DMS153 (cell line): ENCODE measurements at regions not wholly inside any gene's neighbourhood (a gene's known extent, or its start where the extent isn't known, plus 50 kb on each side); places are given as distances from the start of the nearest gene placed in this dataset.

ENCODE experiments used
- DNase-seq: peaks from one replicate; lab custom pipeline; 2025; lab: John Stamatoyannopoulos, UW

- DNase-seq: no peak
Observed at GRCh38 chrX:42094218-42094617, 170.9 kb upstream of the CASK start.

GRCh38 chrX:42093756-42094155 is 170.4 kb upstream of the CASK start:
- DNase-seq: no peak

- peak; percentile 11 for DNase-seq
Observed at GRCh38 chrX:42090395-42090794, 167.0 kb upstream of the CASK start.

GRCh38 chrX:42089031-42089430 is 165.7 kb upstream of the CASK start:
- DNase-seq: no peak

GRCh38 chrX:42087960-42088359 is 164.6 kb upstream of the CASK start:
- DNase-seq: no peak

- DNase-seq: no peak
Observed at GRCh38 chrX:42085836-42086235, 162.5 kb upstream of the CASK start.

GRCh38 chrX:42079968-42080367 is 156.6 kb upstream of the CASK start:
- no peak for DNase-seq

GRCh38 chrX:42077675-42078074 is 154.3 kb upstream of the CASK start:
- no peak for DNase-seq

- DNase-seq: no peak
Observed at GRCh38 chrX:42075032-42075431, 151.7 kb upstream of the CASK start.

- no peak for DNase-seq
Observed at GRCh38 chrX:42073448-42073847, 150.1 kb upstream of the CASK start.

- no peak for DNase-seq
Observed at GRCh38 chrX:42070866-42071265, 147.5 kb upstream of the CASK start.

- DNase-seq: no peak
Observed at GRCh38 chrX:42054256-42054655, 130.9 kb upstream of the CASK start.

GRCh38 chrX:42050345-42050744 is 127.0 kb upstream of the CASK start:
- DNase-seq: no peak

- DNase-seq: no peak
Observed at GRCh38 chrX:42047886-42048285, 124.5 kb upstream of the CASK start.

- no peak for DNase-seq
Observed at GRCh38 chrX:42028109-42028508, 104.8 kb upstream of the CASK start.

- DNase-seq: no peak
Observed at GRCh38 chrX:42027367-42028000, 104.1 kb upstream of the CASK start.

- DNase-seq: no peak
Observed at GRCh38 chrX:42025861-42026260, 102.5 kb upstream of the CASK start.

- DNase-seq: no peak
Observed at GRCh38 chrX:42023122-42023521, 99.8 kb upstream of the CASK start.

- no peak for DNase-seq
Observed at GRCh38 chrX:42022158-42022557, 98.8 kb upstream of the CASK start.

GRCh38 chrX:42021058-42021457 is 97.7 kb upstream of the CASK start:
- DNase-seq: no peak

GRCh38 chrX:42020225-42020624 is 96.9 kb upstream of the CASK start:
- DNase-seq: no peak

GRCh38 chrX:42017971-42018370 is 94.6 kb upstream of the CASK start:
- no peak for DNase-seq

GRCh38 chrX:42000836-42001235 is 77.5 kb upstream of the CASK start:
- DNase-seq: no peak

GRCh38 chrX:41984628-41985027 is 61.3 kb upstream of the CASK start:
- DNase-seq: no peak

GRCh38 chrX:41982953-41983352 is 59.6 kb upstream of the CASK start:
- no peak for DNase-seq
